HepG2 (cell line): ENCODE measurements at regions not wholly inside any gene's neighbourhood (a gene's known extent, or its start where the extent isn't known, plus 50 kb on each side); places are given as distances from the start of the nearest gene placed in this dataset.

ENCODE experiments used
- ATAC-seq: fragments of 200-7000 bp; cut with Tn5 transposase; 3 replicates; pipeline ENCODE4 v1.9.1; 2020; ENCODE audit warnings: mild to moderate bottlenecking, moderate library complexity
- BruUV-seq: library from RNA; stranded (reverse); fragments of 400-500 nt; replicated peaks from 2 replicates; lab custom pipeline; 2021; lab: Mats Ljungman, UMichigan
- CTCF ChIA-PET: fragments of 300-600 bp; formaldehyde crosslinking; extraction: SDS; loops from one replicate; lab custom pipeline; 2021; ENCODE audit warnings: low total read pairs, inconsistent platforms, low intra/inter-chr PET ratio; lab: Yijun Ruan, JAX
- POLR2A ChIA-PET: fragments of 350-600 bp; sonication (Branson Sonifier 250); formaldehyde crosslinking; loops from one replicate; lab custom pipeline; 2020; ENCODE audit warnings: antibody characterized with exemption, inconsistent platforms; lab: Yijun Ruan, JAX
- DNase-seq: peaks from one replicate; pipeline ENCODE4 v3.0.0-alpha.2; 2015; ENCODE audit warnings: low spot score
- FAIRE-seq: peaks from 3 replicates; lab custom pipeline; 2011; peaks lifted over from hg19 to GRCh38; lab: Jason Lieb, UNC
- H2AFZ ChIP-seq: one replicate; pipeline ENCODE4 v1.6.1; 2011; ENCODE audit warnings: low read length, inconsistent platforms
- H3K27ac ChIP-seq: fragments of 300-600 bp; 3 replicates; pipeline ENCODE4 v1.8.0; 2011; ENCODE audit warnings: mixed run types, mild to moderate bottlenecking, mixed read lengths, low read length, inconsistent platforms; ENCODE audit not compliant: insufficient read depth; ENCODE audit errors: extremely low read length
- H3K27me3 ChIP-seq, 2 experiments: fragments of 200-600 bp in 1 of 2; 2 replicates in 1 of 2; 3 replicates in 1 of 2; pipeline versions ENCODE4 v1.6.0 to v1.8.0; 2011; ENCODE audit warnings: low read length in 2 of 2, mild to moderate bottlenecking in 2 of 2, moderate library complexity in 2 of 2, inconsistent platforms in 1 of 2; ENCODE audit not compliant: insufficient read depth in 2 of 2, control insufficient read depth in 1 of 2
- H3K36me3 ChIP-seq, 2 experiments: fragments of 200-600 bp in 1 of 2; replicated peaks in 1 of 2; 2 replicates in 1 of 2; 3 replicates in 1 of 2; pipeline versions ENCODE4 v1.5.1 to v1.8.0; 2011; ENCODE audit warnings: low read length in 2 of 2, inconsistent platforms in 1 of 2; ENCODE audit not compliant: insufficient read depth in 2 of 2, control insufficient read depth in 1 of 2
- H3K4me1 ChIP-seq: 2 replicates; pipeline ENCODE4 v1.5.1; 2012; ENCODE audit warnings: low read length, inconsistent platforms; ENCODE audit not compliant: insufficient read depth
- H3K4me2 ChIP-seq: 2 replicates; pipeline ENCODE4 v1.6.0; 2011; ENCODE audit warnings: low read depth, low read length, inconsistent platforms
- H3K4me3 ChIP-seq, 3 experiments: fragments of 200-600 bp in 1 of 3; sonication (generic), shearing (Covaris generic) in 1 of 3; replicated peaks in 1 of 3; 2 replicates each; pipeline ENCODE4 v1.5.1; 2011 to 2016; ENCODE audit warnings: low read length in 3 of 3, inconsistent platforms in 2 of 3, low read depth in 2 of 3, mild to moderate bottlenecking in 2 of 3, control low read depth in 1 of 3, mixed read lengths in 1 of 3; ENCODE audit not compliant: insufficient read depth in 1 of 3
- H3K79me2 ChIP-seq: one replicate; pipeline ENCODE4 v1.6.1; 2011; ENCODE audit warnings: low read length, inconsistent platforms; ENCODE audit not compliant: insufficient read depth
- H3K9ac ChIP-seq: 2 replicates; pipeline ENCODE4 v1.6.0; 2011; ENCODE audit warnings: mild to moderate bottlenecking, low read depth, low read length, inconsistent platforms; ENCODE audit not compliant: insufficient read depth
- H3K9me3 ChIP-seq: 2 replicates; pipeline ENCODE4 v1.5.1; 2012; ENCODE audit warnings: mild to moderate bottlenecking, low read length
- H4K20me1 ChIP-seq: 2 replicates; pipeline ENCODE4 v1.6.0; 2011; ENCODE audit warnings: inconsistent platforms, mild to moderate bottlenecking, low read length, moderate library complexity; ENCODE audit not compliant: insufficient read depth
- MXD4 ChIP-seq: IDR thresholded peaks from 2 replicates; pipeline ENCODE4 v1.6.1; 2016; ENCODE audit warnings: mild to moderate bottlenecking, missing biosample characterization, missing genetic modification reagents
- PAWR ChIP-seq: sonication (generic); formaldehyde crosslinking; IDR thresholded peaks from 2 replicates; pipeline ENCODE4 v1.4.0; 2020; ENCODE audit warnings: missing genetic modification reagents, mild to moderate bottlenecking, borderline replicate concordance
- POLR2AphosphoS5 ChIP-seq: IDR thresholded peaks from 2 replicates; pipeline ENCODE4 v1.6.1; 2012; ENCODE audit warnings: low read depth, low read length
- ZBTB43 ChIP-seq: sonication (generic); formaldehyde crosslinking; conservative IDR thresholded peaks from 2 replicates; pipeline ENCODE4 v1.4.0; 2020; ENCODE audit warnings: missing genetic modification reagents
- ZNF30 ChIP-seq: sonication (generic); formaldehyde crosslinking; IDR thresholded peaks from 2 replicates; pipeline ENCODE4 v1.5.0; 2020; ENCODE audit warnings: mild to moderate bottlenecking, missing genetic modification reagents
- ZNF331 ChIP-seq: sonication (generic); formaldehyde crosslinking; IDR thresholded peaks from 2 replicates; pipeline ENCODE4 v1.4.0; 2020; ENCODE audit warnings: missing genetic modification reagents
- WGBS: methylation state at CpG from one replicate; pipeline ENCODE4 v1.1.6; 2017; ENCODE audit warnings: low lambda C conversion rate; 5-methylcytosine and 5-hydroxymethylcytosine counted together
- in situ Hi-C: cut with HindIII; loops from 2 replicates; pipeline ENCODE4 v1.10.0; 2017; ENCODE audit warnings: low pct_unique_long_range_greater_than_20kb; ENCODE audit not compliant: extremely low pct_ligation_motif_present
- intact Hi-C: fragments of 100-400 bp; cut with micrococcal nuclease; formaldehyde crosslinking; loops from one replicate; pipeline ENCODE4 v1.10.0; 2022; ENCODE audit not compliant: unreplicated experiment
- TF ChIP-seq, protein P1 (sequence below): sonication (generic); formaldehyde crosslinking; IDR thresholded peaks from 2 replicates; pipeline ENCODE4 v1.5.0; 2020; ENCODE audit warnings: mild to moderate bottlenecking, missing genetic modification reagents, moderate library complexity

- POLR2A ChIA-PET, result no interaction called here
- H3K4me3 ChIP-seq, result no peak overlapping the region
- no peak overlapping the region for H2AFZ ChIP-seq
- no peaks in the 10 kb centered on the region for H3K36me3 ChIP-seq
- no peak for ATAC-seq
- no peak overlapping the region for H3K9ac ChIP-seq
- TF ChIP-seq, protein P1, sequence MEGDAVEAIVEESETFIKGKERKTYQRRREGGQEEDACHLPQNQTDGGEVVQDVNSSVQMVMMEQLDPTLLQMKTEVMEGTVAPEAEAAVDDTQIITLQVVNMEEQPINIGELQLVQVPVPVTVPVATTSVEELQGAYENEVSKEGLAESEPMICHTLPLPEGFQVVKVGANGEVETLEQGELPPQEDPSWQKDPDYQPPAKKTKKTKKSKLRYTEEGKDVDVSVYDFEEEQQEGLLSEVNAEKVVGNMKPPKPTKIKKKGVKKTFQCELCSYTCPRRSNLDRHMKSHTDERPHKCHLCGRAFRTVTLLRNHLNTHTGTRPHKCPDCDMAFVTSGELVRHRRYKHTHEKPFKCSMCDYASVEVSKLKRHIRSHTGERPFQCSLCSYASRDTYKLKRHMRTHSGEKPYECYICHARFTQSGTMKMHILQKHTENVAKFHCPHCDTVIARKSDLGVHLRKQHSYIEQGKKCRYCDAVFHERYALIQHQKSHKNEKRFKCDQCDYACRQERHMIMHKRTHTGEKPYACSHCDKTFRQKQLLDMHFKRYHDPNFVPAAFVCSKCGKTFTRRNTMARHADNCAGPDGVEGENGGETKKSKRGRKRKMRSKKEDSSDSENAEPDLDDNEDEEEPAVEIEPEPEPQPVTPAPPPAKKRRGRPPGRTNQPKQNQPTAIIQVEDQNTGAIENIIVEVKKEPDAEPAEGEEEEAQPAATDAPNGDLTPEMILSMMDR (CRISPR knock-in tag), result peak; percentile 27; the same call in 1 of the 2 replicates
- no peak for TF ChIP-seq POLR2AphosphoS5
- TF ChIP-seq, all 625 proteins: peak for 1
- 0% methylated on average over 1 of the region's 1 CpG for WGBS
- intact Hi-C loops, result no loop called here
- CTCF ChIA-PET, result interaction anchor here (0.9 kb wide), 1 partner anchor 943 kb away, joined by 3 read pairs; no protein-coding TSS in a partner anchor
- Histone ChIP-seq H3K4me2 (no peak overlapping the region), H3K27ac (no peak overlapping the region), H3K9me3 (no peaks in the 10 kb centered on the region), H3K27me3 (no peaks in the 10 kb centered on the region), H4K20me1 (no peaks in the 10 kb centered on the region), H3K79me2 (no peaks in the 10 kb centered on the region), H3K4me1 (no peaks in the 10 kb centered on the region)
- no TSS peak for BruUV-seq
- FAIRE-seq (no peak), DNase-seq (no peak)
- in situ Hi-C loops, result no loop called here
These were observed 162.8 kb downstream of the PPP1R2C start for GRCh38 chrX:42615161-42615563.

DNA sequence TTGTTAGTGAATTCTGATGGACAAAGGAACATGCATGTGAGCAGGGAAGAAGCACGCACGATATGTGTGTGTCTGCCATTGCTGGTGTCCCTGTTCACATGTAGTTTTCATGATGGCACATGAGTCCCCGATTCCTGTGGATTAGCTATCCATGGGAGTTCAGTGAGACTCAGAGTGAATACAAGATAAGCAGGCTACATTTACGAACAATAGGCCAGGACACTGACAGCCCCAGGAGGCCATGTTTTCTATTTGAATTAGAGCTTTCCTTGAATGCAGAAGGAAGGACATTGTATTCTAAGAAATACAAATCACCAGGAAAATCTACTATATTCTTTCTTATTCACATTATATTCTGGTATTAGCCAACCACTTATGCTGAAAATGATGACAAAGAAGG is 171.4 kb downstream of the PPP1R2C start:
- no peaks in the 10 kb centered on the region for H3K79me2 ChIP-seq
- POLR2A ChIA-PET, result no interaction called here
- FAIRE-seq (no peak), DNase-seq (no peak), ATAC-seq (no peak)
- H4K20me1 ChIP-seq, result no peaks in the 10 kb centered on the region
- no peak overlapping the region for H2AFZ ChIP-seq
- 54% methylated on average over 4 of the region's 4 CpGs for WGBS
- in situ Hi-C loops (no loop called here), intact Hi-C loops (no loop called here)
- no TSS peak for BruUV-seq
- CTCF ChIA-PET, result no interaction called here
- no peak overlapping the region for H3K27ac ChIP-seq
- H3K4me1 ChIP-seq, result no peaks in the 10 kb centered on the region
- no peak overlapping the region for H3K9ac ChIP-seq
- H3K36me3 ChIP-seq, result no peaks in the 10 kb centered on the region
- no peak overlapping the region for H3K4me2 ChIP-seq
- TF ChIP-seq ZNF331 (CRISPR knock-in tag), result no peak
- no peak for TF ChIP-seq ZBTB43 (CRISPR knock-in tag)
- no peak for TF ChIP-seq ZNF30
- TF ChIP-seq MXD4, result no peak
- no peak for TF ChIP-seq PAWR (CRISPR knock-in tag)
- no peaks in the 10 kb centered on the region for H3K27me3 ChIP-seq
- H3K4me3 ChIP-seq, result no peak overlapping the region
- no peaks in the 10 kb centered on the region for H3K9me3 ChIP-seq
